HG02884 (cell line): ENCODE measurements at regions not wholly inside any gene's neighbourhood (a gene's known extent, or its start where the extent isn't known, plus 50 kb on each side); places are given as distances from the start of the nearest gene placed in this dataset.

Source experiments
- ATAC-seq: cut with Tn5 transposase; IDR thresholded peaks from one replicate; pipeline ENCODE4 v1.9.1; 2021; ENCODE audit warnings: mild to moderate bottlenecking, moderate library complexity; ENCODE audit not compliant: unreplicated experiment

- no peak for ATAC-seq
Observed at GRCh38 chr18:64208516-64208915, 59.6 kb upstream of the LINC00305 start.

- ATAC-seq, result no peak
Observed at GRCh38 chr18:64207820-64208219, 58.9 kb upstream of the LINC00305 start.

- ATAC-seq, result peak; percentile 35
Observed at GRCh38 chr18:64203295-64203694, 54.4 kb upstream of the LINC00305 start.

- peak; percentile 19 for ATAC-seq
Observed at GRCh38 chr18:64202863-64203262, 54.0 kb upstream of the LINC00305 start.

GRCh38 chr18:64202210-64202836 is 53.4 kb upstream of the LINC00305 start:
- peak; percentile 48 for ATAC-seq

GRCh38 chr18:64201781-64202180 is 52.9 kb upstream of the LINC00305 start:
- no peak for ATAC-seq

GRCh38 chr18:64199581-64199980 is 50.7 kb upstream of the LINC00305 start:
- no peak for ATAC-seq
